ENCODE measurements at regions not wholly inside any gene's neighbourhood (a gene's known extent, or its start where the extent isn't known, plus 50 kb on each side); places are given as distances from the start of the nearest gene placed in this dataset.

DNA sequence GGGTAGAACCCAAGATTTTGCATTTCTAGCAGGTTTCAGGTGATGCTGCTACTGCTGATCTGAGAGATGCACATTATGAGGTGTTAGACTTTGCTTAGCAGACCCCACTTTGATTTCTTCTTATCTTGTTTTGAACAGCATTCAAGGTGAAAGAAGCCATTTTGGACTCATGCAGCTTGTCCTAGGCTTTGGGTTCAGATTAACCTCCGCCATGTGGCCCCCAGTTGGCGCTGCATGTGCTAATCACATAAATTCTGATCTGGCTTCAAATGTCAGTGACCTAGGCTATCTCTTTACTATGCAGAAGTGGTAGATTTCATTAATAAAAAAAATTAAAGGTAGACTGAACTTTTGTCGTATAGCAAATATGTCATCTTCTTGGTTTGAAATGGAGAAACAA is 89.8 kb upstream of the DYRK2 start:
- no CpG with 5 or more reads among the region's 3 CpGs for WGBS, 2 experiments (ENCODE audit: extremely low coverage in 2 of 2, insufficient read length in 1 of 2)
- no peak overlapping the region for H4K91ac ChIP-seq (ENCODE audit: insufficient read depth, low read depth, low read length)
- no peak overlapping the region for H3K27ac ChIP-seq (ENCODE audit: insufficient read depth, low read length)
- no peak overlapping the region for H3K9ac ChIP-seq (ENCODE audit: low read depth, low read length)
- H4K8ac ChIP-seq (ENCODE audit: low read depth in 2 of 2, low read length in 2 of 2), result no peak overlapping the region
- in situ Hi-C loops (cut with MboI; ENCODE audit: low sequenced_read_pairs), result no loop called here
- no peak for ATAC-seq (ENCODE audit: low read depth)
- no peaks in the 10 kb centered on the region for H4K20me1 ChIP-seq (ENCODE audit: insufficient read depth, low read length)
- no peak overlapping the region for H2BK5ac ChIP-seq (ENCODE audit: low read depth, low read length, poor library complexity, severe bottlenecking)
- H3K4ac ChIP-seq (ENCODE audit: low read depth, low read length), result no peak overlapping the region
- H3K4me2 ChIP-seq (ENCODE audit: low read depth, low read length), result no peak overlapping the region
- H2AK5ac ChIP-seq (ENCODE audit: low read depth, low read length), result no peak overlapping the region
- H2AK9ac ChIP-seq (replicated peaks; ENCODE audit: low read depth, low read length, poor library complexity), result no peak overlapping the region
- no peaks in the 10 kb centered on the region for H3K4me1 ChIP-seq (ENCODE audit: control insufficient read depth, insufficient read depth, low read length)
- no peak overlapping the region for H3K23ac ChIP-seq (ENCODE audit: low read depth, low read length)
- H3K4me3 ChIP-seq (ENCODE audit: insufficient read depth, low read depth, low read length), result no peak overlapping the region
- no peaks in the 10 kb centered on the region for H3K9me3 ChIP-seq (ENCODE audit: control insufficient read depth, insufficient read depth, low read length)
- DNase-seq, result no peak
- intact Hi-C loops (cut with micrococcal nuclease), result no loop called here
- BruUV-seq (replicated peaks), result no TSS peak
- no peak for TF ChIP-seq POLR2A (IDR thresholded peaks at IDR 0.05; ENCODE audit: low read depth, low read length)
- TF ChIP-seq RCOR1 (IDR thresholded peaks at IDR 0.05; ENCODE audit: insufficient replicate concordance, low read length), result no peak
- TF ChIP-seq, protein P1, sequence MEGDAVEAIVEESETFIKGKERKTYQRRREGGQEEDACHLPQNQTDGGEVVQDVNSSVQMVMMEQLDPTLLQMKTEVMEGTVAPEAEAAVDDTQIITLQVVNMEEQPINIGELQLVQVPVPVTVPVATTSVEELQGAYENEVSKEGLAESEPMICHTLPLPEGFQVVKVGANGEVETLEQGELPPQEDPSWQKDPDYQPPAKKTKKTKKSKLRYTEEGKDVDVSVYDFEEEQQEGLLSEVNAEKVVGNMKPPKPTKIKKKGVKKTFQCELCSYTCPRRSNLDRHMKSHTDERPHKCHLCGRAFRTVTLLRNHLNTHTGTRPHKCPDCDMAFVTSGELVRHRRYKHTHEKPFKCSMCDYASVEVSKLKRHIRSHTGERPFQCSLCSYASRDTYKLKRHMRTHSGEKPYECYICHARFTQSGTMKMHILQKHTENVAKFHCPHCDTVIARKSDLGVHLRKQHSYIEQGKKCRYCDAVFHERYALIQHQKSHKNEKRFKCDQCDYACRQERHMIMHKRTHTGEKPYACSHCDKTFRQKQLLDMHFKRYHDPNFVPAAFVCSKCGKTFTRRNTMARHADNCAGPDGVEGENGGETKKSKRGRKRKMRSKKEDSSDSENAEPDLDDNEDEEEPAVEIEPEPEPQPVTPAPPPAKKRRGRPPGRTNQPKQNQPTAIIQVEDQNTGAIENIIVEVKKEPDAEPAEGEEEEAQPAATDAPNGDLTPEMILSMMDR (conservative IDR thresholded peaks at IDR 0.05; ENCODE audit: low read depth, low read length), result no peak
- no peak for TF ChIP-seq CEBPB (IDR thresholded peaks at IDR 0.05; ENCODE audit: low read depth, low read length)
- TF ChIP-seq MXI1 (IDR thresholded peaks at IDR 0.05; ENCODE audit: borderline replicate concordance, low read depth, low read length), result no peak
- TF ChIP-seq, protein P2, sequence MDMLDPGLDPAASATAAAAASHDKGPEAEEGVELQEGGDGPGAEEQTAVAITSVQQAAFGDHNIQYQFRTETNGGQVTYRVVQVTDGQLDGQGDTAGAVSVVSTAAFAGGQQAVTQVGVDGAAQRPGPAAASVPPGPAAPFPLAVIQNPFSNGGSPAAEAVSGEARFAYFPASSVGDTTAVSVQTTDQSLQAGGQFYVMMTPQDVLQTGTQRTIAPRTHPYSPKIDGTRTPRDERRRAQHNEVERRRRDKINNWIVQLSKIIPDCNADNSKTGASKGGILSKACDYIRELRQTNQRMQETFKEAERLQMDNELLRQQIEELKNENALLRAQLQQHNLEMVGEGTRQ (IDR thresholded peaks at IDR 0.05; ENCODE audit: low read depth, low read length), result no peak
- no peak for TF ChIP-seq CHD1 (IDR thresholded peaks at IDR 0.05; ENCODE audit: low read depth, low read length)
- TF ChIP-seq FOS (IDR thresholded peaks at IDR 0.05; ENCODE audit: low read depth, low read length), result no peak
- no peak for TF ChIP-seq NFE2L2 (IDR thresholded peaks at IDR 0.05; ENCODE audit: low read depth, low read length)
- TF ChIP-seq RAD21 (IDR thresholded peaks at IDR 0.05; ENCODE audit: low read length), result no peak
- TF ChIP-seq MAFK (IDR thresholded peaks at IDR 0.05; ENCODE audit: low read depth, low read length), result no peak
- TF ChIP-seq MAZ (IDR thresholded peaks at IDR 0.05; ENCODE audit: borderline replicate concordance, low read depth, low read length), result no peak
- TF ChIP-seq BHLHE40 (IDR thresholded peaks at IDR 0.05; ENCODE audit: low read depth, low read length), result no peak
- no peaks in the 10 kb centered on the region for H3K27me3 ChIP-seq (ENCODE audit: control insufficient read depth, insufficient read depth, low read length)
- H2BK15ac ChIP-seq (ENCODE audit: low read depth, low read length), result no peak overlapping the region
- no peaks in the 10 kb centered on the region for H3K36me3 ChIP-seq (ENCODE audit: control insufficient read depth, insufficient read depth, low read length)
- H2AFZ ChIP-seq (replicated peaks; ENCODE audit: low read length, poor library complexity), result no peak overlapping the region
- H2BK120ac ChIP-seq (ENCODE audit: low read depth, low read length), result no peak overlapping the region
- no peak overlapping the region for H4K5ac ChIP-seq (ENCODE audit: low read depth, low read length)
- ChIA-PET POLR2A (ENCODE audit: unreplicated experiment) (no interaction called here), CTCF (no interaction called here)
- H3K56ac ChIP-seq (ENCODE audit: extremely low read depth, insufficient read depth, low read length), result no peak overlapping the region
- no peaks in the 10 kb centered on the region for H3K79me1 ChIP-seq (ENCODE audit: low read depth in 1 of 2, low read length in 2 of 2)
- no peak overlapping the region for H3K18ac ChIP-seq (ENCODE audit: low read depth, low read length)
- H3K9me1 ChIP-seq (ENCODE audit: insufficient read depth, low read length), result no peaks in the 10 kb centered on the region
- no peak overlapping the region for H2BK20ac ChIP-seq (ENCODE audit: low read depth, low read length)
- dilution Hi-C loops (cut with HindIII; ENCODE audit: low sequenced_read_pairs, unreplicated experiment), result no loop called here
- H3K14ac ChIP-seq (replicated peaks; ENCODE audit: low read depth, low read length), result no peak overlapping the region
